ENCODE measurements at regions not wholly inside any gene's neighbourhood (a gene's known extent, or its start where the extent isn't known, plus 50 kb on each side); places are given as distances from the start of the nearest gene placed in this dataset.

DNA sequence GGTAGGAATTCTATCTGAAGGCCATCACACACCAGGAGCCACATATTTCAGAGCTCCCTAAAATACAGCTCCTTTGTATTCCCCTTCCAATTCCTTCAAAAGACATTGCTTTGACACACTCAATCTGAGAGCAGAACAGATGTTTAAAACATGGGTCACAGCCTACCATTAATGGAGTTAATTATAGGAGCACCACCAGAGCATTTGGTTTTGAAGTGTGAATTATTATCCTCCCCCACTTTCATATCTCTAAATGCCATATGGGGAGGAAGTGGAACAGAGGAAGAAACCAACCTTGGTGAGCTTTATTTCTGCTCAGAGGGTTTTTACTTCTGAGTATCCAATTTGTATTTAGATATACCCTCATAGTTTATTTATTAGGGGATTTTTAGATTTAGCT, 50.7 kb upstream of the TNFRSF21 start:
- no peak for DNase-seq (ENCODE audit: low spot score)

GRCh38 chr6:47362857-47363461, 53.3 kb upstream of the TNFRSF21 start:
- DNase-seq (ENCODE audit: low spot score) = no peak

DNA sequence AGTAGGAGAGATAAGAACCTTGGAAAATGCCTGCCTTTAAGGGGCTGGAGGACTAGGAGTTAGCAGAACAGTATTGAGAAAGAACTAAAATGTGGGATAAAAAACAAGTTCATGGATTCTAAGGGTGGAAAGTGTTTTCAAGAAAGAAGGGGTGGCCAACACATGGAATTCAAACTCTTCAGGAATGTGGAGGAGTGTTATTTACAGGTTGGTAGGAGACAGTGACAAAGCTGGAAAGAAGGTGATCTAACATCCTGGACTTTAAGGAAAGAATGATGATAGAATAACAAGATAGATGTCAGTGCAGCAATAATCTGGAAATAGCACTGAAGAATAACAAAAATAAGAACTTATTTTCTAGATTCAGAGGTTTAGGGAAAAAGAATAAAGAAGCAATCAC, 54.0 kb upstream of the TNFRSF21 start:
- DNase-seq (ENCODE audit: low spot score) = no peak

DNA sequence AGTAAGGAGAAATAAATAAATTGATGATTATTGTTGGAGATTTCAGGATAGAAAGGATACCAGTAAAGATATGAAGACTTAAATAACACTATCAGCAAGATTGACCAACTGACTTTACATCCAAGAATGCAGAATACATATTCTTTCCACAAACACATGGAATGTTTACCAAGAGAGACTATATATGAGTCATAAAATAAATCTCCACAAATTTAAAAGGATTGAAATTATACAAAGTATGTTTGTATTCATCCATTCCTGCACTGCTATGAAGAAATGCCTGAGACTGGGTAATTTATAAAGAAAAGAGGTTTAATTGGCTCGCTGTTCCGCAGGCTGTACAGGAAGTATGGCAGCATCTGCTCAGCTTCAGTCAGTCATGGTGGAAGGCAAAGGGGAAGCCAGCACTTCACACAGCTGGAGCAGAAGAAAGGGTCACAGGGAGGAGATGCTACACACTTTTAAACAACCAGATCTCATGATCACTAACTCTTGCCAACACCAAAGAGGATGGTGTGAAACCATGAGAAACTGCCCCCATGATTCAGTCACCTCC, 56.7 kb upstream of the TNFRSF21 start:
- no peak for DNase-seq (ENCODE audit: low spot score)

DNA sequence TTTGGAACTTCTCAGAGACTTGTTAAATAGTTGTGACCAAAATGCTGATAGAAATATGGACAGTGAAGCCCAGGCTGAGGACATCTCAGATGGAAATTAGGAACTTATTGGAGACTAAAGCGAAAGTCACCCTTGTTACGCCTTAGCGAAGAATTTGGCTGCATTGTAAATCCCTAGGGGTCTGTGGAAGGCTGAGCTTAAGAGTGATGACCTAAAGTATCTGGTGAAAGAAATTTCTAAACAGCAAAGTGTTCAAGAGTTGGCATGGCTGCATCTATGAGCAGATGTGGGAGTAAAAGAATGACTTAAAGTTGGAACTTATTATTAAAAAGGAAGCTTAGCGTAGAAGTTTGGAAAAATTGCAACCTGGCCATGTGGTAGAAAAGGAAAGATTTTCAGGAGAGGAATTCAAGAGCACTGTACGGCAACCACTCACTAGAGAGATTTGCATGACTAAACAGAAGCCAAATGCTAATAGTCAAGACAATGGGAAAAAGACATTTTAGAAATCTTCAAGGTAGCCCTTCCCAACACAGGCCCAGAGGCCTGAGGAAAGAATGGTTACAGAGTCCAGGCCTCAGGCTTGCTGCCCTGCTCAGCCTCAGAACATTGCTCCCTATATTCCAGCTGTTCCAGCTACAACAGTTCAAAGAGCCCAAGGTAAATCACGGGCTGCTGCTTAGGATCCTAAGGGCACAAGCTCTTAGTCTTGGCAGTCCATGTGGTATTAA, 61.6 kb upstream of the TNFRSF21 start:
- no peak for DNase-seq (ENCODE audit: low spot score)

DNA sequence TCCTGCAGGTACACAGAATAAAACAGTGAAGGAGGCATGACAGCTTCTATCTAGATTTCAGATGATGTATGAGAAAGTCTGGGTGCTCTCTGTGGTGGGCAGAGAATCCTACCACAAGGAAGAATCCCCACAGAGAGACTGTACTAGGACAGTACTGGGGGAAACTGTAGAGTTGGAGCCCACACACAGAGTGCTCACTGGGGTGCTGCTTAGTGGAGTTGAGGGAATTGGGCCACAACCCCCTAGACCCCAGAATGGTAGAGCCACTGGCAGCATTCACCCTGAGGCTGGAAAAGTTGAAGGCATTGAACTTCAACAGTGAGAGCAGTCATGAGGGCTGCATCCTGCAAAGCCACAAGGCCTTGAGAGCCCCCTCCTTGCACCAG, 62.2 kb upstream of the TNFRSF21 start:
- DNase-seq (ENCODE audit: low spot score) = no peak

GRCh38 chr6:47372318-47372717, 62.6 kb upstream of the TNFRSF21 start:
- DNase-seq (ENCODE audit: low spot score) = no peak

GRCh38 chr6:47375426-47375825, 65.7 kb upstream of the TNFRSF21 start:
- DNase-seq (ENCODE audit: low spot score) = no peak

GRCh38 chr6:47376930-47377329, 67.2 kb upstream of the TNFRSF21 start:
- no peak for DNase-seq (ENCODE audit: low spot score)

GRCh38 chr6:47377971-47378370, 68.3 kb upstream of the TNFRSF21 start:
- DNase-seq (ENCODE audit: low spot score) = no peak

DNA sequence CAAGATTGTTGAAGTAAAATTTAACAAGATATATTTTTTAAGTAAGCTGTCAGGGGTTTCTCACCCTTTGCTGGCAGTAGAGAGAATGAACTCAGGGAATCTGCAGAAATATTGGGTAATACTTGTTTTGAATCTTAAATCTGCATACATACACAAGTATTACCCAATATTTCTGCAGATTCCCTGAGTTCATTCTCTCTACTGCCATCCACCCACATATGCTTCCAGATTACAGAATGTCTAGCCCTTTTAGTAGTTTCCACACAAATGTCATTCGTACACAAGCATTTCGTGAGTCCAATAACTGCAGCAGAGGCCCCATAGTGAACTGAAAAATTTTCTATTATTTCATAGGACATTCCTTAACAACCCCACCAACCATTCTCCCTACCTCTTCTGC, 69.6 kb upstream of the TNFRSF21 start:
- no peak for DNase-seq (ENCODE audit: low spot score)

GRCh38 chr6:47380251-47380650, 70.5 kb upstream of the TNFRSF21 start:
- no peak for DNase-seq (ENCODE audit: low spot score)

DNA sequence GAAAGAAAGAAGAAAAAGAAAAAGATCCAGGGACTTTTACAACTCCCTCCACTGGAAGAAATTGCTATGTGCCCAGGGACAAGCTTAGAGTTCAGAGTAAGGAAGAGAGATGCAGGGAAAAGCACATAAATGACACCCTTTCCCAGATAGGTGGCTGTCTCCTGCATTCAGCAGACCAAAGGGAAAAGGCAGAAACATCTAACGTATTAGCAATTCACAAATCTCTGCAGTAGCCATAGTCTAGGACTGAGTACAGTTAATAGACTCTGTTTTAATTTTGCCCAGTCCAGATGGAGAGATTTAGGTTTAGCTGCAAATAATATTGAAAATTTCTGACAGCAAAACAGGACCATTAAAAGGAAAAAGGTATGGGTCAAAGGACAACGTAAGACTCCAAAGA, 71.3 kb upstream of the TNFRSF21 start:
- DNase-seq (ENCODE audit: low spot score) = no peak

DNA sequence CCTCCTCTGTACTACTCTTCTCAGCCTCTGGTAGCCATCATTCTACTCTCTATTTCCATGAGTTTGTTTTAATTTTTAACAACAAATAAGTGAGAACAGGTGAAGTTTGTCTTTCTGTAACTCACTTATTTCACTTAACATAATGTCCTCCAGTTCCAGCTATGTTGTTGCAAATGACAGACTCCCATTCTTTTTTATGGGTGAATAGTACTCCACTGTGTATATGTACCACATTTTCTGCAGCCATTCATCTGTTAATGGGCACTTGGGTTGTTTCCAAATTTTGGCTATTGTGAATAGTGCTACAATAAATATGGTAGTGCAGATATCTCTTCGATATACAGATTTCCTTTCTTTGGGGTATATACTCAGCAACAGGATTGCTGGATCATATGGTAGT, 73.7 kb upstream of the TNFRSF21 start:
- DNase-seq (ENCODE audit: low spot score) = no peak

DNA sequence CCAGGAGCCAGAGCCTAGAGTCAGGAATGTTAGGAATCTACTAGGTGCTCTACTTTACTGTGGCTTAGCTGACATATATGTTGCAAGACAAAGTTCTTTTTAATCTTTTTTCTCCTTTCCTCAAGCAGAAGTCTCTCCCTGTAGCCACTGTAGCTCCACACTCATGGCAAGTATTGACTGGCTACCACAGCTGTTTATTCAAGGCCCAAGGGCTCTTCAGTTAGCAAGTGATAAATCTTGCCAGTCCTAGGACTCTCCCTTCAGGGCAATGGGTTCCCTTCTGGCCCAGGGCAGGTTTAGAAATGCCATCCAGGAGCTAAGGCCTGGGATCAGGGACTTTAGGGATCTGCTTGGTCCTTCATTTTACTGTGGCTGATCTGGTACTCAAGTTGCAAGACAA, 82.0 kb upstream of the TNFRSF21 start:
- no peak for DNase-seq (ENCODE audit: low spot score)

- no peak for DNase-seq (ENCODE audit: low spot score)
These were observed 82.5 kb upstream of the TNFRSF21 start for GRCh38 chr6:47392251-47392650.

DNA sequence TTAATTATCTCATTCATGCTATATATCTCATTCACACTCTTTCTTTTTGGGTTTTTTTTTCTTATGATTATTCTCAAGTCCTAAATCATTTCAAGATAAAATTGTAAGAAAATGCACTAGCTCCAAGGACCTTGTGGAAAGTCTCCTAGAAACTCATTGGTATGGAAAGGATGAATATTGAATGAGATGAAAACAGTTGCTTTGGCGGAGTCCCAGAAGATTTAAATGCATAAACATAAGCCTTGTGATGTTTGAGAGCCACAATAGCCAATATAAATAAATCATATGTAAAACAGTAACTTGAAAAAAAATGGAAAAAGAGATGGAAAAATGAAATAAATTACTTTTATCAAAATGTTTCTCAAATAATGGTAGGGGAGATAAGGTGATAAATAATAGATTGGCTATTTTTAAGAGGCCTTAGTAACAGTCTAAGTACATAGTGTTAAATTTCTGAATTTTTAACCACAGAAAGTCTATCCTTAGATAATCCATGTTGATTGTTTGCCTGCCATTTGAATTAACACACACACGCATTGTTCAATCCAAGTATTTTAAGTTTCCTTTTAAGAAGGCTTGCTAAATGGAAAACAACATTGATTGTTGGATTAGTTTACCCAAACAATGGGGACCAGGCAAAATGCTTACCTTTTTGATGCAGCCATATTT, 81.1 kb upstream of the CD2AP start:
- DNase-seq (ENCODE audit: low spot score) = no peak

DNA sequence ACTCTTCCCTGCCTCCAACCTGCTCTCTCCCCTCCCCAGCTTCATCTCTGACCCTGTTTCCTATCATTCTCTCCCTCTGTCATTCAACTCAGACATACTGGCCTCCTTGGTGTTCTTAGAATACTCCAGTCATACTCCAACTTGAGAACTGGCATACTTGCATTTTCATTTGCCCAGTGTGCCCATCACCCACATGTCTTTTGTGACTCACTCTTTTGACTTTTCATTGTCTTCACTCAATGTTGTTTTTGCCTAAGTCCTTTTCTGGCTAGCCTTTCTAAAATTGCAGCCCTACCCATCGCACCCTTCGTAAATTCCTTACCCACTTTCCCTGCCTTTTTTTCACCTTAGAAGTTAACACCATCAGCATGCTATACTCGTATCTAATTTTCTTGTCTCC, 77.0 kb upstream of the CD2AP start:
- no peak for DNase-seq (ENCODE audit: low spot score)

- no peak for DNase-seq (ENCODE audit: low spot score)
These were observed 75.5 kb upstream of the CD2AP start for GRCh38 chr6:47402081-47402480.

- DNase-seq (ENCODE audit: low spot score) = no peak
These were observed 74.5 kb upstream of the CD2AP start for GRCh38 chr6:47403056-47403455.

DNA sequence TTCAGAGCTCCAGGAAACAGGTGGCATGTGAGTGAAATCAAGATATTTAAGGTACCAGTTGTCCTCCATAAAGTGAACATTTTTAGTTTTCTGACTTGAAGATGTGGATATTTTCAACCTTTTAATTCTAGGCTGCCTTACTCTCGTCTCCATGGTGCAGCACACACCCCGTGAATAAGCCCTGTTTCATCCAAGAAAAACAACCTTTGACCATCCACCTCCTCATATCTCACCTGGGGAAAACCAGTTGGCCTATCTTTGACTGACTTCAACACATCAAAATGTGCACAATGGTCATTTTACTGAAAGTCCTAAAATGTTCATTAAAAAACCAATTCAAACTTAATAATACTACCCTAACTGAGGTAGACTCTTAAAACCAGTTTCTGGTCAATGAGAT, 73.8 kb upstream of the CD2AP start:
- no peak for DNase-seq (ENCODE audit: low spot score)

DNA sequence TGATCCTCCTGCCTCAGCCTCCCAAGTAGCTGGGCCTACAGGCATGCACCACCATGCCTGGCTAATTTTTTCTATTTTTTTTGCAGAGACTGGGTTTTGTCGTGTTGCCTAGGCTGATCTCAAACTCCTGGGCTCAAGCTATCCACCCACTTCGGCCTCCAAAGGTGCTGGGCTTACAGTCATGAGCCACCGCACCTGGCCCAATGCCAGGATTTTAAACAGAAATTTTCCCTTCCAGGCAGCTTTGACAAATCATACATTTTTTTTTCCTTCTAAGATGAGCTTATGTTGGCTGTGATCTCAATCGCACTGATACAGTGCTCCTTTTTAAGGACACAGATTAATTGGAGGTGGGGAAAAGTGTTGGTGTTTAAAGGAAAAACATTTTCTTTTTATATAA, 73.2 kb upstream of the CD2AP start:
- DNase-seq (ENCODE audit: low spot score) = no peak

DNA sequence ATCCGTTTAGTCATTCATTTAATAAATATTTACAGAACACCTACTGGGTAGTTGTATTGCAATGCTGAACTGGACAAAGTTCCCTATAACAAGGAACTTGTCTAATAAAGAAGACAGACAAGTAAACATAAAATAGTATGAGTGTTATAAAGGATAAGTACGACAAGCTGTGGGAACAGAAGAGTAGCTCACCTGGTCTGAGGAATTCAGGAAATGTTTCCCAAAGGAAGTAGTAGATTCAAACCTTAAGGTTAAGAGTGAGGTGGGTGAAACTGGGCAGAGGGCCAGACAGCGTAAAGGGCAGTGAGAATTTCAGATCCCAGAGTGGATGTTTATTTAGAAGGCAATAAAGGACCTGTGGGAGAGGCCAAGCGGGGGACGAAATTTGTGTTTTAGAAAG, 72.3 kb upstream of the CD2AP start:
- no peak for DNase-seq (ENCODE audit: low spot score)
